ENCODE measurements at regions not wholly inside any gene's neighbourhood (a gene's known extent, or its start where the extent isn't known, plus 50 kb on each side); places are given as distances from the start of the nearest gene placed in this dataset.

GRCh38 chr3:73786998-73787397 is 162.3 kb upstream of the PDZRN3 start (continued):
- no peak for TF ChIP-seq CTCF (IDR thresholded peaks at IDR 0.05; ENCODE audit: low read depth, low read length, missing input control)

- H3K27me3 ChIP-seq (ENCODE audit: control insufficient read depth in 4 of 4, insufficient read depth in 4 of 4, low read length in 3 of 4) = no peaks in the 10 kb centered on the region
- H3K9me3 ChIP-seq (ENCODE audit: control insufficient read depth in 4 of 4, low read length in 3 of 4) = no peaks in the 10 kb centered on the region
- no peak overlapping the region for H3K9ac ChIP-seq (ENCODE audit: low read depth in 1 of 2, low read length in 2 of 2)
- TF ChIP-seq TAF1 (conservative IDR thresholded peaks at IDR 0.05) = no peak
- TF ChIP-seq SP1 (IDR thresholded peaks at IDR 0.05) = no peak
- TF ChIP-seq HNF4G (IDR thresholded peaks at IDR 0.05) = no peak
- TF ChIP-seq RAD21 (IDR thresholded peaks at IDR 0.05) = no peak
- no peak for TF ChIP-seq ZBTB33 (IDR thresholded peaks at IDR 0.05)
- TF ChIP-seq HNF4A (conservative IDR thresholded peaks at IDR 0.05) = no peak
- TF ChIP-seq YY1 (IDR thresholded peaks at IDR 0.05) = no peak
- TF ChIP-seq MAX (IDR thresholded peaks at IDR 0.05) = no peak
- TF ChIP-seq RXRA (IDR thresholded peaks at IDR 0.05) = no peak
- TF ChIP-seq NR2F2 (IDR thresholded peaks at IDR 0.05) = no peak
- TF ChIP-seq REST (IDR thresholded peaks at IDR 0.05) = no peak
- TF ChIP-seq ATF3 (IDR thresholded peaks at IDR 0.05) = no peak
- no peaks in the 10 kb centered on the region for H3K4me1 ChIP-seq (ENCODE audit: control insufficient read depth in 4 of 4, insufficient read depth in 4 of 4, low read length in 3 of 4)
- WGBS = 90% methylated on average over 1 of the region's 1 CpG
- DNase-seq (ENCODE audit: low spot score) = no peak
- H3K4me3 ChIP-seq (ENCODE audit: low read depth in 1 of 3, low read length in 3 of 3) = no peak overlapping the region
- H3K27ac ChIP-seq (ENCODE audit: low read depth in 1 of 2, low read length in 2 of 2) = no peak overlapping the region
- H3K36me3 ChIP-seq (ENCODE audit: control insufficient read depth in 4 of 4, insufficient read depth in 3 of 4, low read depth in 1 of 4, low read length in 3 of 4) = no peaks in the 10 kb centered on the region
Observed at GRCh38 chr3:73786321-73786807, 161.6 kb upstream of the PDZRN3 start.
